Erythroblast (primary cell): ENCODE measurements at regions not wholly inside any gene's neighbourhood (a gene's known extent, or its start where the extent isn't known, plus 50 kb on each side); places are given as distances from the start of the nearest gene placed in this dataset.

ENCODE experiments used
- GATA1 ChIP-seq: IDR thresholded peaks from 2 replicates; pipeline ENCODE4 v1.6.1; 2011; ENCODE audit warnings: low read depth, mild to moderate bottlenecking, control low read depth, low read length, moderate library complexity
- POLR2A ChIP-seq: IDR thresholded peaks from 2 replicates; pipeline ENCODE4 v1.6.1; 2011; ENCODE audit warnings: mild to moderate bottlenecking, low read length

DNA sequence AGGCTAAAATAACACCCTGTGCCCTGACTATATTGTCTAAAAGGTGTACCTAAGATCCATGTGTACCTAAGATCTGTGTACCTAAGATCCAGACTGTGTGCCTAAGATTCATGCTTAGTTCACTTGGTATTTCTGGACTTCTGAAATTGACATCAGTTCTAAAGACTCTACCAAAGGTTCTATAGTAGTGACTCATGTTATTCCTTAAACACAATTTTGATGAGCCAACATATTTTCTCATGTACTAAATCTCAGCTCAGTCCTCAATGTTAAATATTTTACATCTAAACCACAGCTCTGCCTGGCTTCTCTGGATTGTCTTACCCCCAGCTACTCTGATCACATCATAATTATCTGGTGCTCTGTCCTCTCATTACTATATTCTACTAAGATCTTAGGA, 802.3 kb upstream of the SORCS1 start:
- TF ChIP-seq POLR2A (no peak), GATA1 (no peak)
